Upper lobe of left lung (tissue), 6 donors: ENCODE measurements at regions not wholly inside any gene's neighbourhood (a gene's known extent, or its start where the extent isn't known, plus 50 kb on each side); places are given as distances from the start of the nearest gene placed in this dataset.

Experiments used
- ATAC-seq, 2 donors: fragments of 200-7000 bp; cut with Tn5 transposase; one replicate each; pipeline ENCODE4 v1.9.1; 2022; ENCODE audit warnings: mild to moderate bottlenecking in 2 of 2, moderate library complexity in 2 of 2; ENCODE audit not compliant: low FRiP score in 2 of 2
- DNase-seq, 2 donors: peaks; one replicate each; pipeline ENCODE4 v3.0.0-alpha.2; 2019 to 2020
- H3K27ac ChIP-seq, 4 donors: fragments of 200-600 bp; sonication (generic); one replicate each; pipeline ENCODE4 v1.5.1; 2016 to 2019
- H3K27me3 ChIP-seq, 4 donors: fragments of 200-600 bp; sonication (generic); one replicate each; pipeline ENCODE4 v1.5.1; 2017 to 2019
- H3K36me3 ChIP-seq, 4 donors: fragments of 200-600 bp; sonication (generic); one replicate each; pipeline ENCODE4 v1.5.1; 2016 to 2019
- H3K4me1 ChIP-seq, 4 donors: fragments of 200-600 bp; sonication (generic); one replicate each; pipeline ENCODE4 v1.5.1; 2018 to 2019
- H3K4me3 ChIP-seq, 4 donors: fragments of 200-600 bp; sonication (generic); one replicate each; pipeline ENCODE4 v1.5.1; 2017 to 2019; ENCODE audit warnings: mild to moderate bottlenecking in 2 of 4, moderate library complexity in 1 of 4
- H3K9me3 ChIP-seq, 4 donors: fragments of 200-600 bp; sonication (generic); one replicate each; pipeline ENCODE4 v1.5.1; 2018 to 2019
- CTCF ChIP-seq, 6 experiments: fragments of 450-650 bp in 4 of 6; fragments of 200-600 bp in 2 of 6; sonication (generic) in 2 of 6; IDR thresholded peaks; one replicate each; pipeline ENCODE4 v1.5.1; 2016 to 2019; ENCODE audit warnings: antibody characterized with exemption in 6 of 6
- EP300 ChIP-seq, 4 donors: sonication (generic); formaldehyde crosslinking; IDR thresholded peaks; one replicate each; pipeline ENCODE4 v1.5.1; 2017; ENCODE audit warnings: antibody characterized with exemption in 4 of 4, control low read depth in 2 of 4
- POLR2A ChIP-seq, 4 donors: fragments of 450-650 bp; IDR thresholded peaks; one replicate each; pipeline ENCODE4 v1.5.1; 2016 to 2017; ENCODE audit warnings: antibody characterized with exemption in 4 of 4, mild to moderate bottlenecking in 2 of 4
- POLR2AphosphoS5 ChIP-seq, 2 donors: sonication (generic); formaldehyde crosslinking; IDR thresholded peaks; one replicate each; pipeline ENCODE4 v1.5.1; 2017; ENCODE audit warnings: antibody characterized with exemption in 2 of 2
- WGBS, 2 donors: methylation state at CpG; one replicate each; pipeline ENCODE4 v1.1.5; 2017 to 2018; 5-methylcytosine and 5-hydroxymethylcytosine counted together
- donor health status: DM: no; HTN: no; CAD: no; lungs with moderate emphysema.
- donor health status: DM: no; HTN: yes; CAD: no; lungs with severe emphysema.

DNA sequence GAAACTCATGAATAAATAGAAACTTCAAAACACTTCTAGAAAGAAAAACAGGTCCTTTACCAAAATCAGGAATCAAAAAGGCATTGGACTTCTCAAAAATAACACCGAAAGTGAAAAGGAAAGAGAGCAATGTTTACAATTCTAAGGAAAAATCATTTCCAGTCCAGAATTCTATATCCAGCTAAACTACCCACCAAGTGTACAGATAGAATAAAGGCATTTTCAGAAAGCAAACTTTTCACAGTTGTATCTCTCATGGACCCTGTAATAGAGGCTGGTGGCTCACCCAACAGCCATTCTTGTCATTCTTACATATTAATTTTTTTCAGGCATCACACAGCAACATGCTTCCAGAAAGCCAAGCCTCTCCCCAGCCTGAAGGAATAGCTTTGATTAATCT is 63.7 kb downstream of the FOXD1 start:
- Histone ChIP-seq H3K36me3 (no peaks in the 10 kb centered on the region), H3K4me1 (peaks cover 10 to 21% (median 14%) of the 10 kb centered on the region in 4 donors), H3K4me3 (no peak overlapping the region), H3K9me3 (peaks cover 17 to 22% (median 18%) of the 10 kb centered on the region in 4 donors), H3K27ac (no peak overlapping the region), H3K27me3 (peaks cover 0 to 35% (median 22%) of the 10 kb centered on the region in 4 donors)
- ATAC-seq (no peak), DNase-seq (no peak)
- TF ChIP-seq EP300 (IDR thresholded peaks at IDR 0.05) = no peak
- TF ChIP-seq POLR2AphosphoS5 (IDR thresholded peaks at IDR 0.05) = no peak
- no peak for TF ChIP-seq CTCF (IDR thresholded peaks at IDR 0.05)
- TF ChIP-seq POLR2A (IDR thresholded peaks at IDR 0.05) = no peak
- 86 to 89% methylated on average over 1 of the region's 1 CpG for WGBS, 2 donors

DNA sequence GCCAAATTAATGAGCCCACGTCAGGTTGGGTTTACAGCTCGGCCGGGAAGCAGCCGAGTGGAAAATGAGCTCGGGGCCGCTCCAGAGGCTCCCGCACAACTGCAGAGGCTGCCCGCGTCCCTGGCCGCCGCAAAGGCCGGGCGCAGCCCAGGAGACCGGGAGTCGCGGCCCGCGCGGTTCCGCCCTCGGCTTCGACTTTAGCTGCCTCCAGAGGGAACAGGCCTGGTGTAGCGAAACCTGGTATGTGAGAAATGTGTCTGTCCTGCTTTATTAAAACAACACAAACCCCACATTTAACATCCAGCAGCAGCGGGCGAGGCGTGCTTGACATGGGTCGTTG is 66.2 kb downstream of the FOXD1 start:
- TF ChIP-seq CTCF (IDR thresholded peaks at IDR 0.05) (no peak), POLR2AphosphoS5 (IDR thresholded peaks at IDR 0.05) (no peak), EP300 (IDR thresholded peaks at IDR 0.05) (no peak), POLR2A (IDR thresholded peaks at IDR 0.05) (no peak)
- no peak overlapping the region for H3K27ac ChIP-seq
- peaks cover 17 to 22% (median 18%) of the 10 kb centered on the region in 4 donors for H3K9me3 ChIP-seq
- 21 to 54% methylated on average over 4 to 27 of the region's 27 CpGs for WGBS, 2 donors
- peaks cover 0 to 44% (median 22%) of the 10 kb centered on the region in 4 donors for H3K27me3 ChIP-seq
- no peak for DNase-seq
- H3K4me1 ChIP-seq = peaks cover 10 to 21% (median 15%) of the 10 kb centered on the region in 4 donors
- no peaks in the 10 kb centered on the region for H3K36me3 ChIP-seq
- no peak for ATAC-seq
- H3K4me3 ChIP-seq = peak overlapping the region in 3 of 4 donors; percentile 6 to 36 (median 23)

GRCh38 chr5:73381590-73382400 is 66.8 kb downstream of the FOXD1 start:
- Histone ChIP-seq H3K36me3 (no peaks in the 10 kb centered on the region), H3K4me1 (peaks cover 10 to 21% (median 15%) of the 10 kb centered on the region in 4 donors), H3K27me3 (peaks cover 0 to 46% (median 22%) of the 10 kb centered on the region in 4 donors), H3K27ac (no peak overlapping the region), H3K4me3 (peak overlapping the region in 3 of 4 donors; percentile 6 to 36 (median 23)), H3K9me3 (peaks cover 17 to 22% (median 18%) of the 10 kb centered on the region in 4 donors)
- DNase-seq (peak in 1 of 2 donors; percentile 81), ATAC-seq (peak in 1 of 2 donors; percentile 27)
- no peak for TF ChIP-seq CTCF (IDR thresholded peaks at IDR 0.05)
- no peak for TF ChIP-seq POLR2AphosphoS5 (IDR thresholded peaks at IDR 0.05)
- TF ChIP-seq EP300 (IDR thresholded peaks at IDR 0.05) = no peak
- TF ChIP-seq POLR2A (IDR thresholded peaks at IDR 0.05) = no peak
- 11% methylated on average over 69 of the region's 90 CpGs; no CpG with 5 or more reads in 1 of the 2 donors for WGBS, 2 donors

DNA sequence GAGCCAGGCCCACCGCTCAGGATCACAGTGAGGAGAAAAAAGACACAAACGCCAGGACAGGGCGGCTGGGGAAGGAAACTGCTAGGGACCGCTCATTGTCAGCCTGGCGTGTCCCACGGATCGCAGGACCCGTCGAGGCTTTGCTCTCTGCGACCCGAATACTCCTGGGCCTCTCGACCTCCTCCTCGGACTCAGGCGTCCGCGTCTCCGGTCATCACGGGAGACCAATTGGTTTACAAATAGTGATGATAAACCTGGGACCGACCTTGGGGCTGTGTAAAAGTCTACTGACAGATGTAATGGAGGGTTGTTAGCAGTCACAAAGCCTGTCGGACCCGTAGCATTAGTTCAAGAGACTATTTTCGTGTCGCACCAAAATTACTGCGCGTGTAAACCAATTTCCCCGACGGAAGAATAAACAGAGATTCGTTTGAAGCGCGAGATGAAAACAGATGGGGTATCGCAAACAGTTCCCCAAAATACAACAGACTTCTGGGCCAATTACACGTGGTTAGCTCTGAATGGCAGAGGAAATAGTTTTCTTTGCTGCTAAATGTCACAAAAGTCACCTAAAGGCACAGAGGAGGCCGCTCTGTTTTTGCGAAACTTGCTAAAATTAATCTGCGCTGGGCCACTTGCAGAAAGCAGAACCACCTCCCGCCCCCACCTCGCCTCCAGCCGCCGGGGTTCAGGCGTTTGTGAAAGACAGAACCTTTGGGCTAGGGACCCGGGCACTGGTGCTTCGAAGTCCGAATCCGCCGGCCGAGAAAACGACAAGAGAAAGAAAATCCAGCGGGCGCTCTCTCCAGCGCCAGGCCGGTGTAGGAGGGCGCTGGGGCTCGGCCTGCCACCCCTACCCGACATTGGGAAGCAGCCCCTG is 67.6 kb downstream of the FOXD1 start:
- H3K27ac ChIP-seq = no peak overlapping the region
- no peak for DNase-seq
- H3K4me3 ChIP-seq = peak overlapping the region in 2 of 4 donors; percentile 23 to 36
- H3K27me3 ChIP-seq = peaks cover 0 to 46% (median 22%) of the 10 kb centered on the region in 4 donors
- TF ChIP-seq EP300 (IDR thresholded peaks at IDR 0.05) (no peak), POLR2AphosphoS5 (IDR thresholded peaks at IDR 0.05) (no peak), CTCF (IDR thresholded peaks at IDR 0.05) (no peak), POLR2A (IDR thresholded peaks at IDR 0.05) (no peak)
- peak in 1 of 2 donors; percentile 34 for ATAC-seq
- peaks cover 10 to 21% (median 15%) of the 10 kb centered on the region in 4 donors for H3K4me1 ChIP-seq
- 27 to 30% methylated on average over 36 to 54 of the region's 54 CpGs for WGBS, 2 donors
- no peaks in the 10 kb centered on the region for H3K36me3 ChIP-seq
- H3K9me3 ChIP-seq = peaks cover 17 to 22% (median 18%) of the 10 kb centered on the region in 4 donors
